HL-60 (cell line): ENCODE measurements at regions not wholly inside any gene's neighbourhood (a gene's known extent, or its start where the extent isn't known, plus 50 kb on each side); places are given as distances from the start of the nearest gene placed in this dataset.

Experiments
- REST ChIP-seq: IDR thresholded peaks from 2 replicates; pipeline ENCODE4 v1.6.1; 2012; ENCODE audit warnings: low read depth; ENCODE audit not compliant: insufficient replicate concordance
- TF ChIP-seq, protein P1 (sequence below): IDR thresholded peaks from one replicate; pipeline ENCODE4 v1.5.1; 2011; ENCODE audit warnings: low read length, control low read depth, inconsistent platforms; ENCODE audit not compliant: insufficient read depth

DNA sequence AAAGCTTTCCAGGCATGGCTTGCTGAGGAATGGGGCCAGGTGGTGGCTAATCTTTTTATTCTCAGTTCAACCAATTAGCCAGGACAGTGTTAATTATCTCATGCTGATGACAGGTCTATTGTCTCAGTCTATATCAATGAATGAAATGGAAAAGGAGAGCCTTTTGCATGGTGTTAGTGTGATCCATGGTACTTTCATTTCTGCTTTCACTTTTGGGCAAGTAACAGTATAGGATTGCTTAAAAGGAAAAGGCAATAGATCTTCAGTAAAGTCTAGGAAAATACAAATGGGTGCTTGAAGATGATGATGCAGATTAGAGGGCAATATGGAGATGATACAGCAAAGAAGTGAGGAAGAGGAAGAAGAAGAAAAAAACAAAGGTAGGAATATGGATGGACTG lies 430.3 kb downstream of the TFAP2A start:
- TF ChIP-seq, protein P1, sequence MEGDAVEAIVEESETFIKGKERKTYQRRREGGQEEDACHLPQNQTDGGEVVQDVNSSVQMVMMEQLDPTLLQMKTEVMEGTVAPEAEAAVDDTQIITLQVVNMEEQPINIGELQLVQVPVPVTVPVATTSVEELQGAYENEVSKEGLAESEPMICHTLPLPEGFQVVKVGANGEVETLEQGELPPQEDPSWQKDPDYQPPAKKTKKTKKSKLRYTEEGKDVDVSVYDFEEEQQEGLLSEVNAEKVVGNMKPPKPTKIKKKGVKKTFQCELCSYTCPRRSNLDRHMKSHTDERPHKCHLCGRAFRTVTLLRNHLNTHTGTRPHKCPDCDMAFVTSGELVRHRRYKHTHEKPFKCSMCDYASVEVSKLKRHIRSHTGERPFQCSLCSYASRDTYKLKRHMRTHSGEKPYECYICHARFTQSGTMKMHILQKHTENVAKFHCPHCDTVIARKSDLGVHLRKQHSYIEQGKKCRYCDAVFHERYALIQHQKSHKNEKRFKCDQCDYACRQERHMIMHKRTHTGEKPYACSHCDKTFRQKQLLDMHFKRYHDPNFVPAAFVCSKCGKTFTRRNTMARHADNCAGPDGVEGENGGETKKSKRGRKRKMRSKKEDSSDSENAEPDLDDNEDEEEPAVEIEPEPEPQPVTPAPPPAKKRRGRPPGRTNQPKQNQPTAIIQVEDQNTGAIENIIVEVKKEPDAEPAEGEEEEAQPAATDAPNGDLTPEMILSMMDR: no peak
- no peak for TF ChIP-seq REST
